ENCODE measurements at regions not wholly inside any gene's neighbourhood (a gene's known extent, or its start where the extent isn't known, plus 50 kb on each side); places are given as distances from the start of the nearest gene placed in this dataset.
A peak's percentile ranks its signal among the peaks of the same experiment; 100 is the strongest.

GRCh38 chr4:112817933-112818593, 181.1 kb downstream of the LARP7 start:
- H3K27ac ChIP-seq = peak overlapping the region; percentile 52 to 91 (median 74)

DNA sequence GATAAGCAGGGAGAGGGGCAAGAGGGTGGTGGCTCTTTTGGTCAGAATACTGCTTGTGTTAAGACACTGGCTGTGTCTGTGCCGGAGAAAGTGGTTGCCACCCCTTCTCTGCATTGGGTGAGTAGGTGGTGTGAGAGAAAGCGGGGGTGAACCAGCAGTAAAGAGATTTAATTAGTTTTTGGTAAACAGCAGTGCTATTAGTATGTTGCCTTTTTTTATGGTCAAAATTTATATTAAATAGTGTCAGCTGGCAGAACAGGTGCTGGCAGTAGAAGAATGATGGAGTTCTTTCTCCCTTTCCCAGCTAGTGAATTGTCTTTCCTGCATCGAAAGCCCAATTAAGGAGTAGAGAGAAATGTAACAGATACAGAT, 181.6 kb downstream of the LARP7 start:
- Histone ChIP-seq H3K36me3 (no peaks in the 10 kb centered on the region), H3K4me1 (peaks cover 0 to 15% (median 0%) of the 10 kb centered on the region in 4 donors), H3K27ac (peak overlapping the region; percentile 52 to 91 (median 74)), H3K9me3 (no peaks in the 10 kb centered on the region), H3K27me3 (no peaks in the 10 kb centered on the region), H3K4me3 (peak overlapping the region; percentile 43 to 54 (median 48))
- WGBS, 2 donors = 21 to 26% methylated on average over 3 of the region's 3 CpGs
- TF ChIP-seq EP300 (IDR thresholded peaks at IDR 0.05) = no peak
- no peak for TF ChIP-seq POLR2A (IDR thresholded peaks at IDR 0.05)
- no peak for TF ChIP-seq CTCF (IDR thresholded peaks at IDR 0.05)
- DNase-seq (ENCODE audit: low spot score in 2 of 2) = peak in 1 of 2 donors; percentile 8

More at GRCh38 chr4:112817933-112818593, 181.1 kb downstream of the LARP7 start:
- H3K4me3 ChIP-seq = peak overlapping the region; percentile 43 to 54 (median 48)
- TF ChIP-seq POLR2A (IDR thresholded peaks at IDR 0.05) (peak; percentile 28 to 62), EP300 (IDR thresholded peaks at IDR 0.05) (peak in 1 of 2 donors; percentile 69), CTCF (IDR thresholded peaks at IDR 0.05) (no peak)
- 0 to 4% methylated on average over 14 of the region's 14 CpGs for whole genome bisulfite sequencing, 2 donors
- no peaks in the 10 kb centered on the region for H3K9me3 ChIP-seq
- DNase-seq (ENCODE audit: low spot score in 2 of 2) = peak; percentile 57 to 77
- H3K27me3 ChIP-seq = no peaks in the 10 kb centered on the region
- H3K4me1 ChIP-seq = peaks cover 0 to 15% (median 0%) of the 10 kb centered on the region in 4 donors
- H3K36me3 ChIP-seq = no peaks in the 10 kb centered on the region

DNA sequence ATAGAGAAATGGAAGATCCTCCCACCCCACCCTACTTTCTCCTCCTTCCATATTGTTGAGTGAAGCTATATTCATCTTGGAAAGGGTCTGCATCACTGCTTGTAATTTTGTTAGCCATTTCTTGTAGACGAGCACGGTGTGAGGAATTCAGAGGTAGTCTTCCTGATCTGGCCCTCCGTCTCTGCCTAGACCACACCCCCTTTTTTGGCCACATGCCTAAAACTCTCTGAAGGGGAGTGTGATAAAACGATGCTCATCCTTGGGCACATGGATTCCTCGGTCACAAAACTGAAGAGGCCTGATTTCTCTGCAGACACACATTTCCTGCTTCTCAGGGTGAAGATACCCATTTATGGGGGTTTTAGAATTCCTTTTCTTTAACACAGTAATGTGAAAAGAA, 182.8 kb downstream of the LARP7 start:
- H3K36me3 ChIP-seq = no peaks in the 10 kb centered on the region
- DNase-seq (ENCODE audit: low spot score in 2 of 2) = no peak
- H3K9me3 ChIP-seq = no peaks in the 10 kb centered on the region
- no peak overlapping the region for H3K4me3 ChIP-seq
- 68 to 70% methylated on average over 5 of the region's 5 CpGs for WGBS, 2 donors
- H3K27me3 ChIP-seq = no peaks in the 10 kb centered on the region
- H3K4me1 ChIP-seq = peaks cover 0 to 15% (median 0%) of the 10 kb centered on the region in 4 donors
- TF ChIP-seq POLR2A (IDR thresholded peaks at IDR 0.05) (no peak), CTCF (IDR thresholded peaks at IDR 0.05) (no peak), EP300 (IDR thresholded peaks at IDR 0.05) (no peak)
- H3K27ac ChIP-seq = no peak overlapping the region

DNA sequence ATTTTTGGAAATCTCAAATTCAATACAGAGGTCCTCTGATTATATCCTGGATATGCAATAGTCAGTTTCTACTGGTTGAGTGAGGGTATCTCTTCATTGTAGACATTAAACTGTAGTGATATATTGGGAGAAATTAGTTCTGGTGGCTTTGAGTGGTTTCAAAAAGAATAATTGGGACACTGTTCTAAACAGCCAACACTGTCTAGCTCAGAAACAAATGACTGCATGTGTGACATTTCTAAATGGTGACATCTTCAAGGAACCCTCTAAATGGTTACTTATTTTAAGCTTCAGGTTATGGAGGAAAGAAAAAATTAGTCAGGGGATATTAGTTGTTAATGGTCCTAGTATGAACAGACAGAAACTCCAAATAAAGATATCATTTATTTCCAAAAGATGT, 186.2 kb downstream of the LARP7 start:
- no peaks in the 10 kb centered on the region for H3K27me3 ChIP-seq
- H3K36me3 ChIP-seq = peaks cover 0 to 4% (median 0%) of the 10 kb centered on the region in 3 donors
- no peak overlapping the region for H3K4me3 ChIP-seq
- TF ChIP-seq EP300 (IDR thresholded peaks at IDR 0.05) (no peak), POLR2A (IDR thresholded peaks at IDR 0.05) (no peak), CTCF (IDR thresholded peaks at IDR 0.05) (no peak)
- H3K9me3 ChIP-seq = no peaks in the 10 kb centered on the region
- no peak overlapping the region for H3K27ac ChIP-seq
- no peak for DNase-seq (ENCODE audit: low spot score in 2 of 2)
- peaks cover 0 to 15% (median 0%) of the 10 kb centered on the region in 4 donors for H3K4me1 ChIP-seq

GRCh38 chr4:112823606-112824005, 186.7 kb downstream of the LARP7 start:
- WGBS, 2 donors = 50 to 51% methylated on average over 2 of the region's 2 CpGs
- TF ChIP-seq CTCF (IDR thresholded peaks at IDR 0.05) (no peak), EP300 (IDR thresholded peaks at IDR 0.05) (no peak), POLR2A (IDR thresholded peaks at IDR 0.05) (no peak)
- no peaks in the 10 kb centered on the region for H3K27me3 ChIP-seq

More at GRCh38 chr4:112823606-112824005, 186.7 kb downstream of the LARP7 start:
- no peak for DNase-seq (ENCODE audit: low spot score in 2 of 2)
- no peaks in the 10 kb centered on the region for H3K9me3 ChIP-seq
- no peak overlapping the region for H3K4me3 ChIP-seq
- no peak overlapping the region for H3K27ac ChIP-seq
- peaks cover 0 to 14% (median 0%) of the 10 kb centered on the region in 4 donors for H3K4me1 ChIP-seq
- H3K36me3 ChIP-seq = peaks cover 0 to 4% (median 0%) of the 10 kb centered on the region in 3 donors
